A549 (cell line): ENCODE measurements at regions not wholly inside any gene's neighbourhood (a gene's known extent, or its start where the extent isn't known, plus 50 kb on each side); places are given as distances from the start of the nearest gene placed in this dataset.

Experiments used
- ATAC-seq, 2 experiments: fragments of 200-7000 bp in 1 of 2; fragments of >200 bp in 1 of 2; cut with Nextera tagmentation in 1 of 2; cut with Tn5 transposase in 1 of 2; 3 replicates each; pipeline versions ENCODE4 v1.8.0 to v1.9.1; 2018 to 2020; ENCODE audit warnings: mild to moderate bottlenecking in 1 of 2, moderate library complexity in 1 of 2
- CTCF ChIA-PET: fragments of 300-600 bp; sonication (Branson Sonifier 250); formaldehyde crosslinking; extraction: SDS; loops from one replicate; lab custom pipeline; 2021; ENCODE audit warnings: antibody characterized with exemption, inconsistent platforms; lab: Yijun Ruan, JAX
- POLR2A ChIA-PET: fragments of 350-600 bp; formaldehyde crosslinking; extraction: SDS; loops from one replicate; lab custom pipeline; 2021; ENCODE audit warnings: antibody characterized with exemption, inconsistent platforms; lab: Yijun Ruan, JAX
- DNase-seq, 2 experiments: peaks; one replicate each; pipeline versions ENCODE4 v3.0.0 to v3.0.0-alpha.2; 2011 to 2016; ENCODE audit warnings: low read depth in 1 of 2, low spot score in 1 of 2
- FAIRE-seq: peaks from 2 replicates; lab custom pipeline; 2011; peaks lifted over from hg19 to GRCh38; lab: Jason Lieb, UNC
- H3K27ac ChIP-seq, 2 experiments: fragments of >200 bp; sonication (Bioruptor Twin); formaldehyde crosslinking; 3 replicates each; pipeline ENCODE4 v1.5.1; 2016 to 2017
- H3K4me1 ChIP-seq: fragments of >200 bp; sonication (Bioruptor Twin); formaldehyde crosslinking; 3 replicates; pipeline ENCODE4 v1.6.1; 2016
- H3K4me2 ChIP-seq: fragments of >200 bp; sonication (Bioruptor Twin); formaldehyde crosslinking; 3 replicates; pipeline ENCODE4 v1.6.1; 2016
- H3K4me3 ChIP-seq: fragments of >200 bp; sonication (Bioruptor Twin); formaldehyde crosslinking; 3 replicates; pipeline ENCODE4 v1.5.1; 2016
- H3K9me3 ChIP-seq: fragments of >200 bp; sonication (Bioruptor Twin); formaldehyde crosslinking; 3 replicates; pipeline ENCODE4 v1.6.1; 2016
- ATOH8 ChIP-seq: fragments of 250-450 bp; sonication (Bioruptor Pico); IDR thresholded peaks from 2 replicates; pipeline ENCODE4 v1.5.0; 2020; ENCODE audit warnings: low read depth, mild to moderate bottlenecking, moderate library complexity
- BCL3 ChIP-seq: fragments of >200 bp; sonication (Bioruptor Twin); formaldehyde crosslinking; IDR thresholded peaks from 3 replicates; pipeline ENCODE4 v1.6.1; 2016
- BHLHE40 ChIP-seq: IDR thresholded peaks from 2 replicates; pipeline ENCODE4 v1.6.1; 2012; ENCODE audit warnings: low read depth, low read length, inconsistent platforms
- CBX8 ChIP-seq: fragments of 200-600 bp; sonication (generic); IDR thresholded peaks from 2 replicates; pipeline ENCODE4 v1.6.1; 2016
- E2F6 ChIP-seq: IDR thresholded peaks from 2 replicates; pipeline ENCODE4 v1.6.1; 2012; ENCODE audit warnings: low read depth, borderline replicate concordance
- ELK1 ChIP-seq: fragments of 150-350 bp; IDR thresholded peaks from 2 replicates; pipeline ENCODE4 v1.6.1; 2014; ENCODE audit warnings: low read depth, mild to moderate bottlenecking, low read length
- FOSL2 ChIP-seq, 2 experiments: fragments of 450-650 bp in 1 of 2; fragments of >200 bp in 1 of 2; sonication (Bioruptor Twin) in 1 of 2; formaldehyde crosslinking; IDR thresholded peaks; 2 replicates each; pipeline versions ENCODE4 v1.5.0 to v1.6.1; 2016 to 2020; ENCODE audit warnings: mild to moderate bottlenecking in 1 of 2, moderate library complexity in 1 of 2
- GATA3 ChIP-seq: IDR thresholded peaks from 2 replicates; pipeline ENCODE4 v1.6.1; 2012; ENCODE audit warnings: borderline replicate concordance
- HDAC2 ChIP-seq: fragments of 200-600 bp; sonication (generic); IDR thresholded peaks from 2 replicates; pipeline ENCODE4 v1.6.1; 2016
- HMGXB4 ChIP-seq: fragments of 250-450 bp; sonication (Bioruptor Pico); IDR thresholded peaks from 2 replicates; pipeline ENCODE4 v1.5.0; 2021; ENCODE audit warnings: mild to moderate bottlenecking, moderate library complexity, borderline replicate concordance
- JUN ChIP-seq, 2 experiments: fragments of >200 bp; sonication (Bioruptor Twin); formaldehyde crosslinking; IDR thresholded peaks; 2 replicates in 1 of 2; 3 replicates in 1 of 2; pipeline ENCODE4 v1.6.1; 2016 to 2017
- KDM1A ChIP-seq: fragments of 200-600 bp; sonication (generic); IDR thresholded peaks from 2 replicates; pipeline ENCODE4 v1.6.1; 2016; ENCODE audit warnings: low read depth, mild to moderate bottlenecking
- KDM5A ChIP-seq: fragments of 200-600 bp; sonication (generic); IDR thresholded peaks from 2 replicates; pipeline ENCODE4 v1.6.1; 2016; ENCODE audit warnings: antibody characterized with exemption, mild to moderate bottlenecking
- POLR2AphosphoS2 ChIP-seq: conservative IDR thresholded peaks from 2 replicates; pipeline ENCODE4 v1.6.1; 2012; ENCODE audit warnings: low read length, improper control_type of control experiment, inconsistent platforms
- RARB ChIP-seq: fragments of 250-450 bp; sonication (Bioruptor Pico); IDR thresholded peaks from 2 replicates; pipeline ENCODE4 v1.8.0; 2021; ENCODE audit warnings: mild to moderate bottlenecking, moderate library complexity
- RCOR1 ChIP-seq: fragments of 150-350 bp; IDR thresholded peaks from 2 replicates; pipeline ENCODE4 v1.6.1; 2014; ENCODE audit warnings: antibody characterized with exemption, low read length, low read depth
- SREBF2 ChIP-seq: fragments of 450-650 bp; IDR thresholded peaks from 2 replicates; pipeline ENCODE4 v1.6.1; 2014; ENCODE audit warnings: mild to moderate bottlenecking, moderate library complexity
- USF2 ChIP-seq: fragments of 450-650 bp; IDR thresholded peaks from 2 replicates; pipeline ENCODE4 v1.6.1; 2014; ENCODE audit warnings: antibody characterized with exemption
- ZC3H11A ChIP-seq: fragments of 450-650 bp; IDR thresholded peaks from 2 replicates; pipeline ENCODE4 v1.6.1; 2014; ENCODE audit warnings: antibody characterized with exemption, mild to moderate bottlenecking
- ZNF302 ChIP-seq: fragments of 250-450 bp; sonication (Bioruptor Pico); IDR thresholded peaks from 2 replicates; pipeline ENCODE4 v1.9.0; 2021; ENCODE audit warnings: inconsistent platforms, mild to moderate bottlenecking, moderate library complexity
- ZSCAN20 ChIP-seq: fragments of 250-450 bp; sonication (Bioruptor Pico); IDR thresholded peaks from 2 replicates; pipeline ENCODE4 v1.8.0; 2022; ENCODE audit warnings: mild to moderate bottlenecking, moderate library complexity
- WGBS: methylation state at CpG from one replicate; pipeline ENCODE4 v1.1.6; 2017; ENCODE audit errors: missing lambda C conversion rate; 5-methylcytosine and 5-hydroxymethylcytosine counted together

GRCh38 chr10:32150532-32151101 lies 94.4 kb upstream of the KIF5B start:
- CTCF ChIA-PET, result no interaction called here
- Histone ChIP-seq H3K4me3 (no peak overlapping the region), H3K4me2 (no peak overlapping the region), H3K27ac (no peak overlapping the region), H3K9me3 (no peaks in the 10 kb centered on the region), H3K4me1 (peaks cover 13% of the 10 kb centered on the region)
- TF ChIP-seq ZC3H11A (no peak), KDM5A (no peak), RCOR1 (no peak), USF2 (no peak), GATA3 (no peak), KDM1A (no peak), ZNF302 (no peak), SREBF2 (no peak), BCL3 (no peak), HMGXB4 (no peak), ZSCAN20 (CRISPR knock-in tag) (no peak), HDAC2 (no peak), CBX8 (no peak), POLR2AphosphoS2 (no peak), ELK1 (no peak), RARB (CRISPR knock-in tag) (no peak), E2F6 (no peak), ATOH8 (CRISPR knock-in tag) (no peak), BHLHE40 (no peak)
- ATAC-seq (no peak), DNase-seq (no peak), FAIRE-seq (no peak)
- POLR2A ChIA-PET, result interaction anchor here (2.0 kb wide), 1 partner anchor 94 kb away, joined by 5 read pairs; the partner anchor contains the start of gene KIF5B
- WGBS, result 82% methylated on average over 7 of the region's 8 CpGs

GRCh38 chr10:32149252-32149955 lies 93.2 kb upstream of the KIF5B start:
- CTCF ChIA-PET, result interaction anchor here (0.6 to 1.2 kb wide), 2 partner anchors 17 to 1429 kb away, joined by 3 read pairs; no protein-coding TSS in a partner anchor
- H3K9me3 ChIP-seq, result no peaks in the 10 kb centered on the region
- FAIRE-seq, result no peak
- TF ChIP-seq JUN (IDR thresholded peaks at IDR 0.05) (no peak), FOSL2 (IDR thresholded peaks at IDR 0.05) (no peak), FOSL2 (CRISPR knock-in tag; IDR thresholded peaks at IDR 0.05) (peak; percentile 72)
- TF ChIP-seq, all 56 proteins: peak for 1
- WGBS, result 55% methylated on average over 8 of the region's 8 CpGs
- ATAC-seq (peak; percentile 78; a peak in 5 of 6 replicates), DNase-seq (peak in 1 of 2 experiments; percentile 66)
- Histone ChIP-seq H3K4me1 (peaks cover 10% of the 10 kb centered on the region; the same call in 2 of the 3 replicates), H3K4me3 (no peak overlapping the region), H3K4me2 (peak overlapping the region; percentile 23; the same call in 2 of the 3 replicates), H3K27ac (peak overlapping the region in 1 of 2 experiments; percentile 18; a peak in 1 of 6 replicates)
- POLR2A ChIA-PET, result interaction anchor here (2.0 kb wide), 1 partner anchor 93 kb away, joined by 5 read pairs; the partner anchor contains the start of gene KIF5B
